ENCODE measurements at regions not wholly inside any gene's neighbourhood (a gene's known extent, or its start where the extent isn't known, plus 50 kb on each side); places are given as distances from the start of the nearest gene placed in this dataset.

GRCh38 chr3:13166243-13167063 lies 93.2 kb upstream of the IQSEC1 start:
- TF ChIP-seq CTCF (IDR thresholded peaks at IDR 0.05) (no peak), POLR2A (IDR thresholded peaks at IDR 0.05; ENCODE audit: low read depth) (no peak), EP300 (IDR thresholded peaks at IDR 0.05) (no peak)
